ENCODE measurements at regions not wholly inside any gene's neighbourhood (a gene's known extent, or its start where the extent isn't known, plus 50 kb on each side); places are given as distances from the start of the nearest gene placed in this dataset.

DNA sequence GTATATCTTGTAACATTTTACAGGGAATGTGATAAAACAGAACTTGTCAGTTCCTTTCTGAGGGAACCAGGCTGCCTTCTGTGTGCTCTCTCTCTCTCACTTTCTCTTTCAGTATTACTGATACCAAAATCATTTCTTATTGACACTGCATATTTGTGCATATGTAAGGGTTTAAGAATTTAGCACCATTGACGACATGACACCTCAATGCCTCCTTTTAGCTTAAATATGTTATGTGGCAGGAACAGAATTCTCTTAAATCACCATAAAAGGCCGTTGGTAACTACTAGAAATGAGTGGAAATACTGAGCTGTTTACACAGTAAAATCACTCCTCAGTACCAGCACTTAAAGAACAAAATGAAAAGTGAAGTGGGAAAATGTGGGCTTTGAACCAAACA lies 457.7 kb upstream of the SYT1 start:
- Histone ChIP-seq H3K36me3 (ENCODE audit: low read depth, missing control alignments) (no peaks in the 10 kb centered on the region), H3K9me3 (no peaks in the 10 kb centered on the region), H3K27me3 (no peaks in the 10 kb centered on the region), H3K27ac (peak overlapping the region in 1 of 2 donors; percentile 38), H3K4me1 (no peaks in the 10 kb centered on the region), H3K4me3 (no peak overlapping the region)
- no peak for TF ChIP-seq POLR2A (IDR thresholded peaks at IDR 0.05)
- TF ChIP-seq, protein P1, sequence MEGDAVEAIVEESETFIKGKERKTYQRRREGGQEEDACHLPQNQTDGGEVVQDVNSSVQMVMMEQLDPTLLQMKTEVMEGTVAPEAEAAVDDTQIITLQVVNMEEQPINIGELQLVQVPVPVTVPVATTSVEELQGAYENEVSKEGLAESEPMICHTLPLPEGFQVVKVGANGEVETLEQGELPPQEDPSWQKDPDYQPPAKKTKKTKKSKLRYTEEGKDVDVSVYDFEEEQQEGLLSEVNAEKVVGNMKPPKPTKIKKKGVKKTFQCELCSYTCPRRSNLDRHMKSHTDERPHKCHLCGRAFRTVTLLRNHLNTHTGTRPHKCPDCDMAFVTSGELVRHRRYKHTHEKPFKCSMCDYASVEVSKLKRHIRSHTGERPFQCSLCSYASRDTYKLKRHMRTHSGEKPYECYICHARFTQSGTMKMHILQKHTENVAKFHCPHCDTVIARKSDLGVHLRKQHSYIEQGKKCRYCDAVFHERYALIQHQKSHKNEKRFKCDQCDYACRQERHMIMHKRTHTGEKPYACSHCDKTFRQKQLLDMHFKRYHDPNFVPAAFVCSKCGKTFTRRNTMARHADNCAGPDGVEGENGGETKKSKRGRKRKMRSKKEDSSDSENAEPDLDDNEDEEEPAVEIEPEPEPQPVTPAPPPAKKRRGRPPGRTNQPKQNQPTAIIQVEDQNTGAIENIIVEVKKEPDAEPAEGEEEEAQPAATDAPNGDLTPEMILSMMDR (IDR thresholded peaks at IDR 0.05): no peak
- intact Hi-C loops (cut with DNase I; ENCODE audit: low total_unique reads): no loop called here
- DNase-seq: no peak
- WGBS, 2 donors: 39 to 52% methylated on average over 2 of the region's 2 CpGs

DNA sequence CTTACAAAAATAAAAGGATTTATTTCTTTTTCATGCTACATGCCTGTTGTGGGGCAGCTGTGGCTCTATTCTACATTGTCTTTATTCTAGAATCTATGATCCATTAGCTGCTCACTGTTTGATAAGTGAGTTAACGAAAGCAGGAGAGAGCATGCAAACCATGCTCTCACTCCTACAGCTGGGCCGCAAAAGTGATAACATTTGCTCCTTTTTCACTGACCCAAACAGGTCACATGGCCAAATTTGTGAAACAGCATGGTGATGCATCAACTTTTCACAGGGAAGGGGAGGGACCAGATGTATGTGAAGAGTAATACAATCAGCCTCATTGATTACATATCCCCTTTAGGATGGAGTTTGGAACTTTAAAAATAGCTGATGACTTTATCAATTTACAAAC lies 456.9 kb upstream of the SYT1 start:
- no peaks in the 10 kb centered on the region for H3K36me3 ChIP-seq (ENCODE audit: low read depth, missing control alignments)
- TF ChIP-seq POLR2A (IDR thresholded peaks at IDR 0.05): no peak
- TF ChIP-seq, protein P1 (IDR thresholded peaks at IDR 0.05): no peak
- H3K4me1 ChIP-seq: no peaks in the 10 kb centered on the region
- no peak overlapping the region for H3K4me3 ChIP-seq
- WGBS, 2 donors: 58 to 71% methylated on average over 2 of the region's 2 CpGs
- DNase-seq: no peak
- no peaks in the 10 kb centered on the region for H3K27me3 ChIP-seq
- H3K27ac ChIP-seq: no peak overlapping the region
- no peaks in the 10 kb centered on the region for H3K9me3 ChIP-seq
- intact Hi-C loops (cut with DNase I; ENCODE audit: low total_unique reads): no loop called here

DNA sequence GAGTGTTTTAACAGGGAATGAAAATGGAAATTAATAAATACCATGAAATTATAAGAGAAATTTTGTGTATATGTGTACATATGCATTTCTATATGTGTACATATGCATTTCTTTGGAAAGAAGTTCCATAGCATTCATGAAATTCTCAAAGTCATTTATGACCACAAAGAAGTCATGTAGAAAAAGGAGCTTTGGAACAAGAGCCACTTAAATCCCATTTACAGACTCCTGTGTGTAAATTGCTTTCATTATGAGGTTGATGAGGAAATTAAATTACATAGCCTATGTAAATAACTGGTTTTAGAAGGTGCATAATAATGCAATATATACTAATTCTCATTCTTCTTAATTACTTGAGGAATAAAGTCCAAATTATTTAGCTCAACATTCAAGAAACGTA lies 450.5 kb upstream of the SYT1 start:
- Histone ChIP-seq H3K36me3 (ENCODE audit: low read depth, missing control alignments) (no peaks in the 10 kb centered on the region), H3K27ac (no peak overlapping the region), H3K9me3 (no peaks in the 10 kb centered on the region), H3K4me3 (no peak overlapping the region), H3K4me1 (no peaks in the 10 kb centered on the region), H3K27me3 (no peaks in the 10 kb centered on the region)
- no peak for DNase-seq
- 83 to 93% methylated on average over 1 of the region's 1 CpG for WGBS, 2 donors
- intact Hi-C loops (cut with DNase I; ENCODE audit: low total_unique reads): no loop called here
- TF ChIP-seq POLR2A (IDR thresholded peaks at IDR 0.05): no peak
- TF ChIP-seq, protein P1 (IDR thresholded peaks at IDR 0.05): no peak

DNA sequence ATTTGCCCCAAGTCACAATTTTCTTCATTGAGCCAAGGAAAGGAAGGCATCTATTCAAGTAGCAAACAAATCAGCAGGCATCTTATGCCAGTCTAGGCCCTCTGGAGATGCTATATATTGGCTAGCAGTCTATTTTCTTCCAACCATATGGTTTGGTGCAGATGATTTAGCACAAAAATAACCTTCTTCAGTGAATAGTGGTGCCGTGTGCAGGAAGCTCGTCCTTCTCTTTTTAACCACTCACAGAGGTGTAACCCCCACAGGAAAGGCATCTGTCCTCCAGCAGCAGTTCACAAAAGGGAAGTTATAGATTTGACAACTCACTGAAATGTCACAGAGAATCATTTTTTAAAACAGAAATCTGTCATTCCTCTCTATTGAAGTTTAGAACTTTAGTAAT lies 445.7 kb upstream of the SYT1 start:
- Histone ChIP-seq H3K27me3 (no peaks in the 10 kb centered on the region), H3K4me1 (no peaks in the 10 kb centered on the region), H3K4me3 (no peak overlapping the region), H3K36me3 (ENCODE audit: low read depth, missing control alignments) (no peaks in the 10 kb centered on the region), H3K9me3 (no peaks in the 10 kb centered on the region), H3K27ac (no peak overlapping the region)
- 71 to 79% methylated on average over 2 of the region's 2 CpGs for WGBS, 2 donors
- no peak for DNase-seq
- TF ChIP-seq, protein P1 (IDR thresholded peaks at IDR 0.05): no peak
- TF ChIP-seq POLR2A (IDR thresholded peaks at IDR 0.05): no peak
- intact Hi-C loops (cut with DNase I; ENCODE audit: low total_unique reads): no loop called here

DNA sequence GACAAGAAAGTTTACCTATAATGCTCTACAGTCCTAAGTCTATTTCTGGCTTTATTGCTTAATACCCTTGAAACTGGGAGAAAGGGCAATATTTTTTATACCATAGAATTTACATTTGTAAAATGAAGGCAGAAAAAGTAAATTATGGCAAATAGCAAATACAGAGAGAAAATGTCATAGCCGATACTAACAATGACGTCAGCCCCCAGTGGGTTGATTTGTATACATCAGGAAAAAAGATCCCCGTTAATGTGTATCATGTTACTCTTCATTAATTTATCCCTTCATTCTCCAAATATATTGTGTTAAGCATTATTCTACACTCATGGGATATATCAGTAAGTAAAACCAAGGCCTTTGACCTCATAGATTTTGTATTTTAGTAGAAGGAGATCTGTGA lies 445.1 kb upstream of the SYT1 start:
- Histone ChIP-seq H3K27me3 (no peaks in the 10 kb centered on the region), H3K4me3 (no peak overlapping the region), H3K36me3 (ENCODE audit: low read depth, missing control alignments) (no peaks in the 10 kb centered on the region), H3K27ac (no peak overlapping the region), H3K9me3 (no peaks in the 10 kb centered on the region), H3K4me1 (no peaks in the 10 kb centered on the region)
- TF ChIP-seq POLR2A (IDR thresholded peaks at IDR 0.05): no peak
- TF ChIP-seq, protein P1 (IDR thresholded peaks at IDR 0.05): no peak
- WGBS, 2 donors: 96 to 99% methylated on average over 3 of the region's 3 CpGs
- intact Hi-C loops (cut with DNase I; ENCODE audit: low total_unique reads): no loop called here
- DNase-seq: no peak
